Skin epidermis (tissue), 12 donors: ENCODE measurements at regions not wholly inside any gene's neighbourhood (a gene's known extent, or its start where the extent isn't known, plus 50 kb on each side); places are given as distances from the start of the nearest gene placed in this dataset.

Source experiments
- H3K27ac ChIP-seq, 21 experiments: fragments of 200-600 bp; sonication (generic) in 11 of 21; one replicate each; pipeline ENCODE4 v1.5.0; 2020; ENCODE audit warnings: mild to moderate bottlenecking in 3 of 21, inconsistent platforms in 2 of 21, moderate library complexity in 2 of 21
- H3K4me3 ChIP-seq, 7 experiments: fragments of 200-600 bp; sonication (generic) in 2 of 7; one replicate each; pipeline ENCODE4 v1.5.0; 2020; ENCODE audit warnings: inconsistent platforms in 2 of 7, mild to moderate bottlenecking in 2 of 7, moderate library complexity in 1 of 7

GRCh38 chr2:128779301-128780095, 460.8 kb upstream of the HS6ST1 start:
- H3K4me3 ChIP-seq = no peak overlapping the region
- H3K27ac ChIP-seq = no peak overlapping the region

- Histone ChIP-seq H3K27ac (no peak overlapping the region), H3K4me3 (no peak overlapping the region)
Measured at GRCh38 chr2:128780434-128781080, 461.9 kb upstream of the HS6ST1 start.

GRCh38 chr2:128781166-128781565, 462.5 kb upstream of the HS6ST1 start:
- Histone ChIP-seq H3K4me3 (no peak overlapping the region), H3K27ac (no peak overlapping the region)

- no peak overlapping the region for H3K27ac ChIP-seq
- H3K4me3 ChIP-seq = no peak overlapping the region
Measured at GRCh38 chr2:128781585-128782385, 463.1 kb upstream of the HS6ST1 start.

GRCh38 chr2:128782411-128783192, 463.9 kb upstream of the HS6ST1 start:
- H3K27ac ChIP-seq = no peak overlapping the region

GRCh38 chr2:128783193-128783671, 464.6 kb upstream of the HS6ST1 start:
- Histone ChIP-seq H3K4me3 (no peak overlapping the region), H3K27ac (peak overlapping the region in 1 of 21 experiments; percentile 12)

More at GRCh38 chr2:128782411-128783192, 463.9 kb upstream of the HS6ST1 start:
- H3K4me3 ChIP-seq = no peak overlapping the region

GRCh38 chr2:128783896-128784295, 465.2 kb upstream of the HS6ST1 start:
- H3K4me3 ChIP-seq = no peak overlapping the region

GRCh38 chr2:128784626-128785306, 466.1 kb upstream of the HS6ST1 start:
- no peak overlapping the region for H3K27ac ChIP-seq
- H3K4me3 ChIP-seq = no peak overlapping the region

More at GRCh38 chr2:128783896-128784295, 465.2 kb upstream of the HS6ST1 start:
- H3K27ac ChIP-seq = no peak overlapping the region

GRCh38 chr2:128786316-128786715, 467.6 kb upstream of the HS6ST1 start:
- no peak overlapping the region for H3K4me3 ChIP-seq
- no peak overlapping the region for H3K27ac ChIP-seq

- H3K4me3 ChIP-seq = no peak overlapping the region
- peak overlapping the region in 3 of 21 experiments; percentile 49 to 64 (median 51) for H3K27ac ChIP-seq
Measured at GRCh38 chr2:128786741-128787478, 468.2 kb upstream of the HS6ST1 start.

GRCh38 chr2:128787616-128788015, 468.9 kb upstream of the HS6ST1 start:
- H3K27ac ChIP-seq = peak overlapping the region in 2 of 21 experiments; percentile 49 to 64
- H3K4me3 ChIP-seq = no peak overlapping the region

GRCh38 chr2:128788636-128789220, 470.1 kb upstream of the HS6ST1 start:
- H3K4me3 ChIP-seq = no peak overlapping the region
- no peak overlapping the region for H3K27ac ChIP-seq

- no peak overlapping the region for H3K27ac ChIP-seq
- no peak overlapping the region for H3K4me3 ChIP-seq
Measured at GRCh38 chr2:128789221-128789620, 470.6 kb upstream of the HS6ST1 start.

GRCh38 chr2:128789776-128790455, 471.2 kb upstream of the HS6ST1 start:
- Histone ChIP-seq H3K4me3 (no peak overlapping the region), H3K27ac (no peak overlapping the region)

GRCh38 chr2:128790541-128791001, 471.9 kb upstream of the HS6ST1 start:
- Histone ChIP-seq H3K4me3 (no peak overlapping the region), H3K27ac (no peak overlapping the region)

GRCh38 chr2:128791120-128791984, 472.7 kb upstream of the HS6ST1 start:
- no peak overlapping the region for H3K4me3 ChIP-seq
- H3K27ac ChIP-seq = no peak overlapping the region
